Fibroblast of mammary gland (primary cell): ENCODE measurements at regions not wholly inside any gene's neighbourhood (a gene's known extent, or its start where the extent isn't known, plus 50 kb on each side); places are given as distances from the start of the nearest gene placed in this dataset.

Experiments used
- DNase-seq: peaks from one replicate; pipeline ENCODE4 v3.0.0-alpha.2; 2010; ENCODE audit warnings: low read depth
- H3K4me3 ChIP-seq: 2 replicates; pipeline ENCODE4 v1.5.1; 2011; ENCODE audit warnings: low read depth, mild to moderate bottlenecking, low read length, moderate library complexity; ENCODE audit not compliant: control insufficient read depth
- TF ChIP-seq, protein P1 (sequence below): conservative IDR thresholded peaks from 2 replicates; pipeline ENCODE4 v1.5.1; 2011; ENCODE audit warnings: low read depth, low read length, inconsistent platforms; ENCODE audit not compliant: control insufficient read depth, insufficient read depth

- TF ChIP-seq, protein P1, sequence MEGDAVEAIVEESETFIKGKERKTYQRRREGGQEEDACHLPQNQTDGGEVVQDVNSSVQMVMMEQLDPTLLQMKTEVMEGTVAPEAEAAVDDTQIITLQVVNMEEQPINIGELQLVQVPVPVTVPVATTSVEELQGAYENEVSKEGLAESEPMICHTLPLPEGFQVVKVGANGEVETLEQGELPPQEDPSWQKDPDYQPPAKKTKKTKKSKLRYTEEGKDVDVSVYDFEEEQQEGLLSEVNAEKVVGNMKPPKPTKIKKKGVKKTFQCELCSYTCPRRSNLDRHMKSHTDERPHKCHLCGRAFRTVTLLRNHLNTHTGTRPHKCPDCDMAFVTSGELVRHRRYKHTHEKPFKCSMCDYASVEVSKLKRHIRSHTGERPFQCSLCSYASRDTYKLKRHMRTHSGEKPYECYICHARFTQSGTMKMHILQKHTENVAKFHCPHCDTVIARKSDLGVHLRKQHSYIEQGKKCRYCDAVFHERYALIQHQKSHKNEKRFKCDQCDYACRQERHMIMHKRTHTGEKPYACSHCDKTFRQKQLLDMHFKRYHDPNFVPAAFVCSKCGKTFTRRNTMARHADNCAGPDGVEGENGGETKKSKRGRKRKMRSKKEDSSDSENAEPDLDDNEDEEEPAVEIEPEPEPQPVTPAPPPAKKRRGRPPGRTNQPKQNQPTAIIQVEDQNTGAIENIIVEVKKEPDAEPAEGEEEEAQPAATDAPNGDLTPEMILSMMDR, result peak; percentile 81
- no peak overlapping the region for H3K4me3 ChIP-seq
- peak; percentile 67 for DNase-seq
Measured at GRCh38 chr12:102702447-102703114, 214.5 kb downstream of the PAH start.

- no peak overlapping the region for H3K4me3 ChIP-seq
- TF ChIP-seq, protein P1, result no peak
- DNase-seq, result no peak
Measured at GRCh38 chr12:102696045-102696444, 215.7 kb upstream of the IGF1 start.

GRCh38 chr12:102694903-102695302, 214.5 kb upstream of the IGF1 start:
- H3K4me3 ChIP-seq, result no peak overlapping the region
- TF ChIP-seq, protein P1, result no peak
- no peak for DNase-seq

- DNase-seq, result no peak
- H3K4me3 ChIP-seq, result no peak overlapping the region
- TF ChIP-seq, protein P1, result no peak
Measured at GRCh38 chr12:102691773-102692555, 211.6 kb upstream of the IGF1 start.

GRCh38 chr12:102690253-102690652, 209.9 kb upstream of the IGF1 start:
- no peak overlapping the region for H3K4me3 ChIP-seq
- TF ChIP-seq, protein P1, result no peak
- no peak for DNase-seq

- TF ChIP-seq, protein P1, result no peak
- H3K4me3 ChIP-seq, result no peak overlapping the region
- DNase-seq, result no peak
Measured at GRCh38 chr12:102689701-102690100, 209.3 kb upstream of the IGF1 start.
